Stomach (tissue), 8 donors: ENCODE measurements at regions not wholly inside any gene's neighbourhood (a gene's known extent, or its start where the extent isn't known, plus 50 kb on each side); places are given as distances from the start of the nearest gene placed in this dataset.

Experiments used
- DNase-seq, 2 donors: peaks; one replicate each; pipeline versions ENCODE4 v3.0.0 to v3.0.0-alpha.2; 2013 to 2019
- H3K27ac ChIP-seq, 5 donors: fragments of 200-600 bp in 4 of 5; sonication (generic) in 4 of 5; one replicate each; pipeline ENCODE4 v1.5.1; 2013 to 2019; ENCODE audit warnings: mild to moderate bottlenecking in 1 of 5, moderate library complexity in 1 of 5
- H3K27me3 ChIP-seq, 3 donors: fragments of 200-600 bp; sonication (generic); one replicate each; pipeline ENCODE4 v1.5.1; 2017 to 2019; ENCODE audit warnings: mixed run types in 1 of 3
- H3K36me3 ChIP-seq, 4 donors: fragments of 200-600 bp; sonication (generic); 1 replicate in 3 of 4; 2 replicates in 1 of 4; pipeline ENCODE4 v1.5.1; 2016 to 2019
- H3K4me1 ChIP-seq, 4 donors: fragments of 200-600 bp; sonication (generic); one replicate each; pipeline ENCODE4 v1.5.1; 2016 to 2019
- H3K4me3 ChIP-seq, 4 donors: fragments of 200-600 bp; sonication (generic) in 3 of 4; one replicate each; pipeline ENCODE4 v1.5.1; 2016 to 2019; ENCODE audit warnings: mild to moderate bottlenecking in 1 of 4
- H3K9me3 ChIP-seq, 4 donors: fragments of 200-600 bp; sonication (generic); one replicate each; pipeline ENCODE4 v1.5.1; 2016 to 2019
- CTCF ChIP-seq, 7 experiments: fragments of 450-650 bp in 4 of 7; fragments of 200-600 bp in 3 of 7; sonication (generic) in 3 of 7; IDR thresholded peaks; one replicate each; pipeline ENCODE4 v1.5.1; 2016 to 2019; ENCODE audit warnings: antibody characterized with exemption in 7 of 7, control low read depth in 2 of 7, mild to moderate bottlenecking in 1 of 7
- EP300 ChIP-seq: sonication (generic); formaldehyde crosslinking; IDR thresholded peaks from one replicate; pipeline ENCODE4 v1.6.1; 2017; ENCODE audit warnings: antibody characterized with exemption
- POLR2A ChIP-seq, 4 donors: fragments of 450-650 bp; IDR thresholded peaks; one replicate each; pipeline ENCODE4 v1.6.1; 2016; ENCODE audit warnings: antibody characterized with exemption in 4 of 4, control low read depth in 2 of 4, mild to moderate bottlenecking in 1 of 4, moderate library complexity in 1 of 4
- POLR2AphosphoS5 ChIP-seq, 3 donors: sonication (generic); formaldehyde crosslinking; IDR thresholded peaks; one replicate each; pipeline ENCODE4 v1.6.1; 2016; ENCODE audit warnings: antibody characterized with exemption in 3 of 3
- WGBS, 5 donors: extraction: QIAGEN DNeasy Blood & Tissue Kit in 3 of 5; methylation state at CpG; one replicate each; pipeline versions ENCODE4 v1.1.5 to v1.1.7; 2013 to 2018; 5-methylcytosine and 5-hydroxymethylcytosine counted together
- intact Hi-C: fragments of 100-400 bp; cut with DNase I; formaldehyde crosslinking; loops from one replicate; pipeline ENCODE4 v1.15.1; 2023; ENCODE audit warnings: low total_unique reads
- donor health status: healthy with polysubstance abuse.
- donor health status: Bipolar disorder and iron deficiency.
- donor health status: healthy.

- DNase-seq, result peak; percentile 54 to 83
- H3K4me3 ChIP-seq, result peak overlapping the region; percentile 4 to 28 (median 26)
- intact Hi-C loops, result no loop called here
- TF ChIP-seq EP300 (no peak), POLR2AphosphoS5 (IDR thresholded peaks at IDR 0.05) (peak; percentile 55 to 71 (median 63))
- H3K27me3 ChIP-seq, result no peaks in the 10 kb centered on the region
- H3K4me1 ChIP-seq, result peaks cover 7 to 41% (median 25%) of the 10 kb centered on the region in 4 donors
- 8 to 24% (median 11%) methylated on average over 11 of the region's 11 CpGs for WGBS, 5 donors
- no peaks in the 10 kb centered on the region for H3K36me3 ChIP-seq
- H3K27ac ChIP-seq, result peak overlapping the region; percentile 70 to 82 (median 80)
- H3K9me3 ChIP-seq, result no peaks in the 10 kb centered on the region
Observed at GRCh38 chr13:80132741-80133601, 208.0 kb downstream of the SPRY2 start.

GRCh38 chr13:80131204-80131603 lies 209.7 kb downstream of the SPRY2 start:
- peaks cover 7 to 41% (median 25%) of the 10 kb centered on the region in 4 donors for H3K4me1 ChIP-seq
- no peaks in the 10 kb centered on the region for H3K27me3 ChIP-seq
- TF ChIP-seq POLR2AphosphoS5 (IDR thresholded peaks at IDR 0.05), result peak in 2 of 3 donors; percentile 19 to 54
- no peak for TF ChIP-seq POLR2A (IDR thresholded peaks at IDR 0.05)
- TF ChIP-seq CTCF (IDR thresholded peaks at IDR 0.05), result no peak
- no peak for TF ChIP-seq EP300
- no peaks in the 10 kb centered on the region for H3K36me3 ChIP-seq
- intact Hi-C loops, result no loop called here
- no peaks in the 10 kb centered on the region for H3K9me3 ChIP-seq
- peak overlapping the region; percentile 7 to 32 (median 22) for H3K4me3 ChIP-seq
- DNase-seq, result peak; percentile 73 to 84
- WGBS, 5 donors, result 1 to 13% (median 8%) methylated on average over 4 of the region's 4 CpGs
- H3K27ac ChIP-seq, result peak overlapping the region in 4 of 5 donors; percentile 45 to 82 (median 60)

- 65 to 79% (median 74%) methylated on average over 1 of the region's 1 CpG for WGBS, 5 donors
- no peak for TF ChIP-seq POLR2A (IDR thresholded peaks at IDR 0.05)
- no peak for TF ChIP-seq POLR2AphosphoS5 (IDR thresholded peaks at IDR 0.05)
- TF ChIP-seq EP300, result no peak
- no peak for TF ChIP-seq CTCF (IDR thresholded peaks at IDR 0.05)
- Histone ChIP-seq H3K27me3 (no peaks in the 10 kb centered on the region), H3K4me1 (peaks cover 3 to 13% (median 6%) of the 10 kb centered on the region in 4 donors), H3K27ac (no peak overlapping the region), H3K36me3 (no peaks in the 10 kb centered on the region), H3K4me3 (no peak overlapping the region), H3K9me3 (no peaks in the 10 kb centered on the region)
- intact Hi-C loops, result no loop called here
- no peak for DNase-seq
Observed at GRCh38 chr13:80126389-80127068, 214.4 kb downstream of the SPRY2 start.

GRCh38 chr13:80123945-80124344 lies 217.0 kb downstream of the SPRY2 start:
- WGBS, 5 donors, result 88 to 92% (median 89%) methylated on average over 3 of the region's 3 CpGs
- H3K4me3 ChIP-seq, result no peak overlapping the region
- H3K4me1 ChIP-seq, result no peaks in the 10 kb centered on the region
- no peak for TF ChIP-seq CTCF (IDR thresholded peaks at IDR 0.05)
- no peak for TF ChIP-seq POLR2A (IDR thresholded peaks at IDR 0.05)
- no peak for TF ChIP-seq EP300
- no peak for TF ChIP-seq POLR2AphosphoS5 (IDR thresholded peaks at IDR 0.05)
- no peaks in the 10 kb centered on the region for H3K36me3 ChIP-seq
- DNase-seq, result no peak
- no peaks in the 10 kb centered on the region for H3K27me3 ChIP-seq
- no peak overlapping the region for H3K27ac ChIP-seq
- intact Hi-C loops, result no loop called here
- H3K9me3 ChIP-seq, result no peaks in the 10 kb centered on the region
